TTC549 (cell line): ENCODE measurements at regions not wholly inside any gene's neighbourhood (a gene's known extent, or its start where the extent isn't known, plus 50 kb on each side); places are given as distances from the start of the nearest gene placed in this dataset.

Experiments used
- FAIRE-seq: peaks from 2 replicates; lab custom pipeline; 2012; peaks lifted over from hg19 to GRCh38; lab: Jason Lieb, UNC

GRCh38 chr5:112628214-112628980 lies 109.3 kb upstream of the APC start:
- no peak for FAIRE-seq

- no peak for FAIRE-seq
Measured at GRCh38 chr5:112630246-112631009, 107.3 kb upstream of the APC start.

GRCh38 chr5:112634166-112634565 lies 103.5 kb upstream of the APC start:
- FAIRE-seq: no peak

- FAIRE-seq: no peak
Measured at GRCh38 chr5:112634796-112635195, 102.9 kb upstream of the APC start.

GRCh38 chr5:112635276-112635675 lies 102.4 kb upstream of the APC start:
- no peak for FAIRE-seq

- FAIRE-seq: no peak
Measured at GRCh38 chr5:112635771-112636731, 101.6 kb upstream of the APC start.

- no peak for FAIRE-seq
Measured at GRCh38 chr5:112636751-112637150, 100.9 kb upstream of the APC start.

GRCh38 chr5:112637343-112637742 lies 100.3 kb upstream of the APC start:
- no peak for FAIRE-seq

GRCh38 chr5:112640546-112640945 lies 97.1 kb upstream of the APC start:
- FAIRE-seq: no peak

GRCh38 chr5:112641515-112642110 lies 96.1 kb upstream of the APC start:
- FAIRE-seq: no peak

GRCh38 chr5:112642885-112643284 lies 94.8 kb upstream of the APC start:
- no peak for FAIRE-seq

- no peak for FAIRE-seq
Measured at GRCh38 chr5:112643339-112643971, 94.2 kb upstream of the APC start.

- no peak for FAIRE-seq
Measured at GRCh38 chr5:112646139-112646936, 91.3 kb upstream of the APC start.

GRCh38 chr5:112647428-112647827 lies 90.3 kb upstream of the APC start:
- no peak for FAIRE-seq

- no peak for FAIRE-seq
Measured at GRCh38 chr5:112648264-112648663, 89.4 kb upstream of the APC start.

GRCh38 chr5:112649882-112650281 lies 87.8 kb upstream of the APC start:
- no peak for FAIRE-seq

- FAIRE-seq: no peak
Measured at GRCh38 chr5:112653638-112654205, 84.0 kb upstream of the APC start.

- FAIRE-seq: no peak
Measured at GRCh38 chr5:112655513-112655912, 82.2 kb upstream of the APC start.

GRCh38 chr5:112656451-112656850 lies 81.2 kb upstream of the APC start:
- FAIRE-seq: no peak

- FAIRE-seq: no peak
Measured at GRCh38 chr5:112657804-112658203, 79.9 kb upstream of the APC start.
